GM13976 (cell line): ENCODE measurements at regions not wholly inside any gene's neighbourhood (a gene's known extent, or its start where the extent isn't known, plus 50 kb on each side); places are given as distances from the start of the nearest gene placed in this dataset.

Experiments used
- DNase-seq: peaks from one replicate; pipeline ENCODE4 v3.0.0; 2012; ENCODE audit warnings: low spot score
- in situ Hi-C: fragments of 300-500 bp; cut with MboI; formaldehyde crosslinking; loops from one replicate; pipeline ENCODE4 v1.12.0; 2022; ENCODE audit warnings: low sequenced_read_pairs, mixed read lengths, inconsistent platforms; ENCODE audit not compliant: unreplicated experiment
- TF ChIP-seq, protein P1 (sequence below): IDR thresholded peaks from 2 replicates; pipeline ENCODE4 v1.5.1; 2012; ENCODE audit warnings: borderline replicate concordance, mild to moderate bottlenecking; ENCODE audit not compliant: insufficient read depth; ENCODE audit errors: extremely low read depth, missing control alignments, control extremely low read depth

DNA sequence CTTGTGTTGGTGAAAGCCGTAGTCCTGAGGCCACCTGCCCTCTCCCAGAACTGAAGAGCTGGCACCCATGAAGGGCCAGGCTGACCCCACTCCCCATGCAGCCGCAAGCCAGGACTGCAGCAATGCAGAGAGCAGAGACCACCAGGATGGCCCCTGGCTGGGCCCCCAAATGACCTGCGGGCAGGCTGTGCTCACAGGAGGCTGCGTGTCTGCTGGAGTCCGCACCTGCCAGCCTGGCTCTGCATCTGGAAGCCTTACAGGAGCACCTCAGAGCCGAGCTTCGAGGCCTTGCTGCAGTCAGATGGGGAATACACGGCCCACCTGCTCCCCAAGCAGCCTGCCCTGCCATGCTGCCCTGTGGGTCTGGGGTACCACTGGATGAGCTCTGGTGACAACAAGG, 1336.8 kb downstream of the TBC1D22A start:
- TF ChIP-seq, protein P1, sequence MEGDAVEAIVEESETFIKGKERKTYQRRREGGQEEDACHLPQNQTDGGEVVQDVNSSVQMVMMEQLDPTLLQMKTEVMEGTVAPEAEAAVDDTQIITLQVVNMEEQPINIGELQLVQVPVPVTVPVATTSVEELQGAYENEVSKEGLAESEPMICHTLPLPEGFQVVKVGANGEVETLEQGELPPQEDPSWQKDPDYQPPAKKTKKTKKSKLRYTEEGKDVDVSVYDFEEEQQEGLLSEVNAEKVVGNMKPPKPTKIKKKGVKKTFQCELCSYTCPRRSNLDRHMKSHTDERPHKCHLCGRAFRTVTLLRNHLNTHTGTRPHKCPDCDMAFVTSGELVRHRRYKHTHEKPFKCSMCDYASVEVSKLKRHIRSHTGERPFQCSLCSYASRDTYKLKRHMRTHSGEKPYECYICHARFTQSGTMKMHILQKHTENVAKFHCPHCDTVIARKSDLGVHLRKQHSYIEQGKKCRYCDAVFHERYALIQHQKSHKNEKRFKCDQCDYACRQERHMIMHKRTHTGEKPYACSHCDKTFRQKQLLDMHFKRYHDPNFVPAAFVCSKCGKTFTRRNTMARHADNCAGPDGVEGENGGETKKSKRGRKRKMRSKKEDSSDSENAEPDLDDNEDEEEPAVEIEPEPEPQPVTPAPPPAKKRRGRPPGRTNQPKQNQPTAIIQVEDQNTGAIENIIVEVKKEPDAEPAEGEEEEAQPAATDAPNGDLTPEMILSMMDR = no peak
- DNase-seq = no peak
- in situ Hi-C loops = no loop called here

DNA sequence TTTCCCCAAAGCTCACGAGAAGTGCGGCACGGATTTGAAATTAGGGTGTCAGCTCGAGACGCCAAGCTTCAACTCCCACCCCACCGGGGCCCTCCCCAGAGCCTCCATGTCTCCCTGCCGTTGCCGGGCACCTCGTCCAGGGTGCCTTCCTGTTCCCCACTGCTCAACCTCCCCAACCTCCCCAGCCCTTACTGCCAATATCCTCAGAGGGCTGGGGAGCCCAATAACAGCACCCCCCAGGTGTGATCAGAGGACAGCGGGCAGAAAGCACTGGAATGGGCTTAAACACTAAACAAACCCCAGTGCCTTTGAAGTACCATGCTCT, 1336.4 kb downstream of the TBC1D22A start:
- DNase-seq = no peak
- in situ Hi-C loops = no loop called here

DNA sequence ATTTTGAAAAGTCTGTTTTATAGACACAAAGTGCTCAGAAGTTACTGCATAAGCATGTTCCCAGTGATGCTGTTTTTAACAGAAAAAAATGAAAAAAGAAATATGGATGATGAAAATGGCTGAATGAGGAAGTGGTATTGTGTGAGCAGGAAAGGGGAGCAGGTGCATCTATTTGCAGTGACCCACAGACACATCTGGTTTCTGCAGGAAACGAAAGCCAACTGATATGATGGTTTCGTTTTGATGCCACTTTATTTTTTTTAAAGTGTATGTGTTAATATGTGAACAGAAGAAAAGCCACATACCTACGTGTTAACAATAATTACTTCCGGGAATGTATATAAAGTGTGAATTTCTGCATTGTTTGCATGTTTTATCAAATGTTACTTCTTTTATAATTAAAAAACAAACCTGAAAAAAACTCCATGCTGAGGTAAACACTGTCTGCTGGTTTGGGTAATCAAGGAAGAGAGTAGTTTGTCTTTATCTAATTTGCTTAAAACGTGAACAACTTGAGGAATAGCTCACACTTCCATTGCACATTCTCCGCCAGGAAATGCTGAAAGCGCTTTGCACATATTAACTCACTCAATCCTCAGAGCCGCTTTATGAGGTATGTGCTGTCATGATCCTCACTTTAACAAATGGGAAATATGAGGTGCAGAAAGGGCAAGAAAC, 1335.9 kb downstream of the TBC1D22A start:
- DNase-seq = peak; percentile 86
- in situ Hi-C loops = no loop called here
- TF ChIP-seq, protein P1 = no peak

More for the DNA sequence above, 1336.4 kb downstream of the TBC1D22A start:
- TF ChIP-seq, protein P1 = no peak

DNA sequence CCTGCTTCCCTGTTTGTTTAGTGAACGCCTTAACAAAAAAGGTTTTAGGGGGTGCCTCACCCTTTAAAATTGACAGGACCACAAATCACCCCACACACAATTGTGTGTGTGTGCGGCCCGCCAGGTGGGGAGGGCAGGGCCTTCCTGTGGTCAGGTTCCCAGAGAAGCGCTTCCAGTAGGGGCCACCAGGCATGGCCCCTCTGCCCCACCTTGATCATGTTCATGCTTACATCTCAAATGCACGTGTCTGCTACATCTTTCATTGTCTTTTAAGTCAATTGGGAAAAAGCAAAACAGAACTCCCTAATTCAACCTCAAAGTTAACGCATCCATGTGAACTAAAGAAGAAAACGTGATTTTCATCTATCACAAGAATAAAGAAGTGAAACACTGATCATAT, 1335.3 kb downstream of the TBC1D22A start:
- DNase-seq = no peak
- in situ Hi-C loops = no loop called here
- TF ChIP-seq, protein P1 = no peak

DNA sequence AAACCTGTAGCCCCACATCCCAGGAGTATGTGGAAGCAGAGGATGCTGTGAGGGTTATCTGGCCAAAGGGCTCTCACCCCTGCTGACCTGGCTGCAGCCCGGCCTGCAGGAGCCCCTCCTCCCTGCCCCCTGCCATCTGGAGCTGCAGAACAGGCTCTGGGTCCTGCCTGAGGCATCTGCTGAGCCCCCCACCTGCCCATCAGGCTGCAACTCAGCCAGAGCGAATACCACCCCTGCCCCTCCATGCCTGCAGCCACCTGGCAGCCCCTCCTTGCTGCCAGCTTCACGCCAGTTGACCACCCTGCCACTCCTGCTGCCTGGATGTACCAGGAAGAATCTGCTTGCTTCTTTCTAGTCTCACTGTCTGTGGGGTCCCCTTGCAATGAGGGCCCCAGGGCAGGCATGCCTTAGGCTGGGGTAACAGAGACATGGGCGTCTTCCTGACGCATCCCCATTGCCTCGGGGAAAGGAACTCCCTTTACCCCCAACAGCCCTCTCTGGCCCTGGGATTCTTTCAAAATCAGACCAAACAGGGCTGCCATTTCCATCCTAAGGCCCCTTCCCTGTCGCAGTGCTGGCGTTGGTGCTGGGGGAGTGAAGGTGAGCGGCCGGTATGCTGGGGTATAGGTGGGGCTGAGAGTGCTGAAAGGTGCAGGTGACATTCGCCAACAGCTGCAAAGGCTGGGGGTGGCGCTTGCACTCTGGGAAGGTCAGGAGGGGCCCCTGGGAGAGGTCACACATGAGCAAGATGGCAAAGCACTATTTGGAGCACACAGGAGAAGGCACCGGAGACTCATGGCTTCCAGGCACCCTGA, 1334.6 kb downstream of the TBC1D22A start:
- no peak for DNase-seq
- in situ Hi-C loops = no loop called here
- TF ChIP-seq, protein P1 = no peak

DNA sequence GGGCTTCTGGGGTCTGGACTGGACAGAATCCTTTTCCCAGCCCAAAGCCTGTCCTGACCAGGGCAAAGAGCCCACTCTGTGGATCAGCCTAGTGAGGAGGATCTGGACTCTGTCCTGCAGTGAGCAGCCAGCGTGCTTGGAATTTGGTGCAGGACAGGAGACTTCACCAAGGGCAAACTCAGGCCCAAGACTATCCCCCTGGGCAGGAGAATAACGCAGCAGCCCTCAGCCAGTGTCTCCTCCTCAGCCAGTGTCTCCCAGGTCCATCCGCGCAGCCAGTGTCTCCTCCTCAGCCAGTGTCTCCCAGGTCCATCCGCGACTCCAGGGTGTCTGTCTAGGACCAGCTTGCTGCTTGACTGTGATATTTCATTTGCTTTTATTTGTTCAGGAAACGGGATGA, 1334.0 kb downstream of the TBC1D22A start:
- DNase-seq = no peak
- in situ Hi-C loops = no loop called here
- TF ChIP-seq, protein P1 = no peak
